ENCODE measurements at regions not wholly inside any gene's neighbourhood (a gene's known extent, or its start where the extent isn't known, plus 50 kb on each side); places are given as distances from the start of the nearest gene placed in this dataset.

- no peak for TF ChIP-seq CTCF (IDR thresholded peaks at IDR 0.05; ENCODE audit: low read depth, low read length)
- TF ChIP-seq EZH2phosphoT487 (IDR thresholded peaks at IDR 0.05; ENCODE audit: low read depth) = no peak
These were observed 54.1 kb downstream of the SHANK2 start for GRCh38 chr11:71198141-71198822.

All from OCI-LY3 (cell line).